ENCODE measurements at regions not wholly inside any gene's neighbourhood (a gene's known extent, or its start where the extent isn't known, plus 50 kb on each side); places are given as distances from the start of the nearest gene placed in this dataset.

- DNase-seq (ENCODE audit: low spot score), result no peak
These were observed 151.3 kb upstream of the IRX3 start for GRCh38 chr16:54437921-54438320.

GRCh38 chr16:54437401-54437800, 150.8 kb upstream of the IRX3 start:
- no peak for DNase-seq (ENCODE audit: low spot score)

DNA sequence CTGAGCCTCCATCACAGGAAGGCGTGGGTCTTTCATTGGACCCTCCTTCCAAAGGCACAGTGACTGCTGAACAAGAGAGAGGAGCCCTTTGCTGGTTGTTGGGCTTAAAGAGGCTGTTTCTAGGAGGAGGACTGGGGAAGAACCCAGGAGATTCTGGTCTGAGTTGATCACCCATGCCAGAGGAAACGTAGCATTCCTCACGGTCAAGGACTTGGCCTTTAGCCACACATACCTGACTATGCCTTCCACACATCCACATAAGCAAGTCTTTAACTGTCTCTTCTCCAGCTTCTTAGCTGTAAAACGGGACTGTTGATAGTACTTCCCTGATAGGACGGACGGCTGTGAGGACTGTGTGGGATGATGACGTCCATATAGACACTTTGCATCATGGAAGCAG, 149.8 kb upstream of the IRX3 start:
- no peak for DNase-seq (ENCODE audit: low spot score)

GRCh38 chr16:54434859-54435258, 148.3 kb upstream of the IRX3 start:
- no peak for DNase-seq (ENCODE audit: low spot score)

DNA sequence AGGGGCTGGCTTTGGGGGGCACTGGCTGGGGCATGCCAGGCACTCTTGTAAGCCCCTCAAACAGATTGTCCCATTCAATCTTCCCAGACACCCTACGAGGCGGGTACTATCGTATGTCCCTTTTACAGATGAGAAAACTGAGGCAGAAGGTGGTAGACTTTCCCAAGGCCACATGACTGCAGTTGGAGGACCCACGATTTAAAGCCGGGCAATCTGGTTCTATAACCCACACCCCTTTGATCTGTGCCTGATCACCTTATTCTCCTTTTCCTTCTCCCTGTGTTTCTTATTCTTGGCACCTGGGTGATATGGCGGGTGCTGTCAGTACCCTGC, 146.3 kb upstream of the IRX3 start:
- no peak for DNase-seq (ENCODE audit: low spot score)

DNA sequence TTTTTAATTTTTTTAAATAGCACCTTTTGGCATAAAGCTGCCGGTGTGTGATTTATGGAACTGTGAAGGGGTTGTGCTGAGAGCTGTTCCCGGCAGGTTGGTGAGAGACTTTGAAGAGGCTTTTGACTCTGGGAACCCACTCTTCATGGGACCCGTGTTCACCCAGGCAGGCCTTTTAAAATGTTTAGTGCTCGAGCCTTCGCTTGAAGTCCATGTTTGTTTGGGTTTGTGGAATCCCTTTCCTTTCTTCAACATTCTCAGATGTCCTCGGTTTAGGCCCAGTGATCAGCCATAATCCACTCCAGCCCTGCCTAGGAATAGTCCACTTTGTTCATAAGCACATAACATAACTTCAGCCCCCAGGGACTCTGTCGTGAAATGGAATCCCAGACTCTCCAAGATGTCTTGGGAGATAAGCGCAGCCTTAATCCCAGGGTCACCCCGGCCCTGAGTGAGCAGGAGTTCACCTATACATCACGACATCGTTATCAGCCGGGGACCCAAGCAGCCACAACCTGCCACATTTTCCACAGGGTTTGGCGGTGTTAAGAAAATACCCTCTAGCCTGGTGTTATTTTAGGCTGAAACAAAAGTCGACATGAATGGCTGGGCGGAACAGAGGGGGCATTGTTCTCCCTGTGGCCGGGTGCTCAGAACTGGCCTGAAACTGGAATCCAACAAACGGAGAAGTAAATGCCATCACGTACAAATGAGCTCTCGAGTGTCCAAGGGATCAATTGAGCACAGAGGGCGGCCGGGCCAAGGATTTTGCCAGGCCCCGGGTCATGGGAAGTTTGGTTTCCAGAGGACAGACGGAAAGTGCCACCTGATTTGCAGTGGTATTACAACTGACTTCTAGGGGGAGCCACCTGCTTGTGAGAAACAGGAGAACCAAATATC, 145.7 kb upstream of the IRX3 start:
- no peak for DNase-seq (ENCODE audit: low spot score)

DNA sequence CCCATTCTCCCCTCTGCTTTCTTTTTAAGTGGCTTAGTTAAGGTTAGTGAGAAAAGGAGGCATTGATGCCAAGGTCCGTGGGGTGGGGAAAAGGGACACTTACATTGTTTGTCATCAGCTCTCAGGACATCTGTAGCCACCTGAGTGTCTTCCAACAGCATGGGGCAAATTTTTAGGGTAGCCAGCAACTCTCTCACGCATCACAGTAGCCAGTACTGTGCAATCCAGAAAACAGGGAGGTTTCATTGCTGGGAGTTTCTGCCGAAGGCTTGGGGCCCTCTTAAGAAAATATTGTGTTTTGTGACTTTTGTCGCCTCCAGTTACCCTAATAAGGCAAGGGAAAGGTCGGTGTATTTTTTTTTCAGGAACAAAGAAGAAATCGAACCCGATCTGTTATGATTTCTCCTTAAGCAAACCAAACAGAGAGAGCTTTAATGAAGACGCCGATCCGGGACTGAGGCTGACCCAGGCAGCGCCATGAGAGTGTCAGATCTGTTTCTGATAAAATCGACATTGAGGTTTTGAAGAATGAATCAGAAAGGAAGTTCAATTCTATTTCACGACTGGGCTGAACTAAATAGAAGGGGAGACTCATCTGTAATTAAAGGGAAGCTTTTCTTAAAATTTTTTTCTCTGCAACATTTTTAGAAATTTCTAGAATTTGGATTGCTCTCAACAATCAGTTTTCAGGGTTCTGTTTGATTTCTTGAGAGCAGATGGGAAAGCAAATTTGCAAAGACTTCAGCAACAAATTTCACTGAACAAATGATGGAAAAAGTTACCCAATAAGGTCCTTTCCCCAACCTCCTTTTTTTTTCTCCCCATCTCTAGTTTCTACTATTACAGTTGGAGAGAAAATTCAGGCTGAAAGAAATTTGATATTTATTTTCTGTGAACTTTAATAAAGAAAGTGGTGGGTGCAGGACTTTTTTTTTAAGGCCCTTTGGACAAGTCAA, 144.7 kb upstream of the IRX3 start:
- no peak for DNase-seq (ENCODE audit: low spot score)

GRCh38 chr16:54430491-54431030, 144.0 kb upstream of the IRX3 start:
- no peak for DNase-seq (ENCODE audit: low spot score)

DNA sequence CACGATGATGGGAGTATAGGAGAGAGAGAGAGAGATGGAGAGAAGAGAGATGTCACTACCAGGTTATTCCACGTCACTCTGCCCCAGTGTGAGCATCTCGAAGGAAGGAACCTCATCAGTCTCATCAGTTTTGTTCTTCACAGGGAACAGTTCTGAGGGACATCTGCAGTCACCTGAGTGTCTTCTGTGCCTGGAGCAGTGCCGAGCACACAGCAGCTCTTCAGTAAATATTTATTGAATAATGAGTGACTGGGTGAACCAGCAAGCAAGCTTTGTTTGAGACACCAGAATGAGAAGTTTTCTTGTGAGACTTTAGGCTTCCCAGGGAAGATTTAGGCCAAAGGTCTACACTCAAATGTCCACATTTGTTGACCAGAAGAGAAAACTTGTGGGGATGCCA, 142.4 kb upstream of the IRX3 start:
- no peak for DNase-seq (ENCODE audit: low spot score)

DNA sequence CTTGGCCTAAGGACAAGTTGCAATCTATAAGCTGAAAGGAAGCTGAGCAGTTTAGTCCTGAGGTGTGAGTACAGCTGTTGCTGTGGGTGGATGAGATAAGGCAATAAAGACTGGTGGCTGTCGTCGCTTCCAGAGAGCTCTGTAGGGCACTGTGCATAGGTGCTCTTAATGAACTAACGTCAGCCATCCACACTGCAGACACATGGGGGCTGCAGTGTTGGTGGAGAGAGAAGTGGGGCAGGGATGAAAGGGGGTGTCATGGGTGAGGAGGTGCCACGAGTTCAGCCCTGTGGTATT, 139.9 kb upstream of the IRX3 start:
- no peak for DNase-seq (ENCODE audit: low spot score)

DNA sequence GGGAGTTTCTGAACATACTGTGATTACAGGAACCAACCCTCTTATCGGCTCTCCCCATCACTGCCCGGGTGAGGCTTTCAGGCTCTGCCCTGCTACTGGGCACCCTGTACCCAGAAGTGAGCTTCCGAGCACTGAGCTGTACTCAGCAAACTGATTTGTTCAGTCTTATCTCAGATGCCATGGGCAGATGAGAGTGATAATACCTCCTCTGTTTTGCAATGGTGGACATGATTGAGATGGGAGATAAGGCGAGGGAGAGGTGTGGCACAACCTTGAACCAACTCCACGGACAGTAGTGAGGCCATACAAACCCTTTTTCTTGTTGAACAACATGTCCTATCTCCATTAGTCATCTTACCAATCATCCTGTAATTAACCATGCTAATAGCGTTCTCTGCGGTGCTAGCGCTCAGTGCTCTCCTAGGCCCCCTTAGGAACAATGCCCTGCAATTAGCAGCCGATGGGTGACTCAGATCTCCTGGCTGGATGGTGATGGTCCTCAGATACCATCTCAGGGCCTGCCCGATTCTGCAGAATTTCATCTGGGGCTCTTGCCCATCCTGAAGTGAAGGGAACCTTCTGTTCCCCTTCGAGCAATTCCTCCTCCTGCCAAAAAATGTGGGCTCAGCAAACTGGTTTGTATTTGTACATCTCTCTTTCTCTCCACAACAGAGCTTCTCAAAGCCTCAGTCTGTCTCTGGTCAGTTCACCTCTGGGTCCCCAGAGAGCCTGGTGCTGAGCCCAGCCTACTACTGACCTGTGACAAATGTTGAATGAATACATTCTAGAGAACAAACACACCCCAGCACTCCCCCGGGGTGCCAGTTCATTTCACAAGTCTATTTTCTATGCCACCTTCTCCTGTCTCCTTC, 139.3 kb upstream of the IRX3 start:
- DNase-seq (ENCODE audit: low spot score), result no peak

- no peak for DNase-seq (ENCODE audit: low spot score)
These were observed 138.5 kb upstream of the IRX3 start for GRCh38 chr16:54425068-54425467.

- no peak for DNase-seq (ENCODE audit: low spot score)
These were observed 137.5 kb upstream of the IRX3 start for GRCh38 chr16:54424043-54424451.

DNA sequence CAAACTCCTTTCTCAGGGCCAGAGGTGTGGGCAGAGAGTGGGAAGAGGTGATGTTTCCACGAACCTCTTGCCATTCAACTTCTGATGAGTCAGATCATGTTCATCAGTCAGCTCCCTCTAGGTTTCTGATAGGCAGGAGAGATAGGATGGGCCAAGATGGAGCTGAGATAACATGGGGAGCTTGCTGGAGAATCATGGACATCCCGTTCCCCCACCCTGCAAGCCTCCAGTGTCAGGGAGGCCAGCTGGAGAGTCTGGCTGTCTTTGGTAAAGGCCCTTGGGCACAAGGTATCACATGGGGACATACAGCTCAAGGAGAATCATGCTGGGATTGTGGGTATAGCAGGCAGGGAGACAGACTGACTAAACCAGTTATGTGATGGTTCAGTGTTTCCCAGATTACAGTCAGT, 136.0 kb upstream of the IRX3 start:
- DNase-seq (ENCODE audit: low spot score), result no peak

- DNase-seq (ENCODE audit: low spot score), result no peak
These were observed 135.6 kb upstream of the IRX3 start for GRCh38 chr16:54422159-54422558.

GRCh38 chr16:54421220-54421619, 134.6 kb upstream of the IRX3 start:
- no peak for DNase-seq (ENCODE audit: low spot score)

DNA sequence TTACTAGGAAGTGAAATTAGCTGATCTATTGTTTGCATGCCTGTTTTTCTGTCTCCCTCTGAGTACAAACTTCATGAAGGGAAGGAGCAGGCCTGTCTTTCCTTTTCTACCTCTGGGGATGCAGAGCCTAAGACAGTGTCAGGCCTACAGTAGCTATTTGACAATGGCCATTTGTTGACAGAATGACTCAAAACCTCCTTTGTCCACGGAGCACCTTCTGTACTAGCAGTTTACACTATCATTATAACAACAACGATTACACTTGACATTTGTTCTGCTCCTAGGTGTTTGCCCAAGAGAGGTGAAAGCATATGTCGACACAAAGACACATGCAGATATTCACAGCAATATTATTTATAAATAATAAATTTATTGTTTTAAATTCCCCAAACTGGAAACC, 132.3 kb upstream of the IRX3 start:
- no peak for DNase-seq (ENCODE audit: low spot score)

GRCh38 chr16:54417384-54417783, 130.8 kb upstream of the IRX3 start:
- DNase-seq (ENCODE audit: low spot score), result no peak

- no peak for DNase-seq (ENCODE audit: low spot score)
These were observed 128.1 kb upstream of the IRX3 start for GRCh38 chr16:54414671-54415070.

DNA sequence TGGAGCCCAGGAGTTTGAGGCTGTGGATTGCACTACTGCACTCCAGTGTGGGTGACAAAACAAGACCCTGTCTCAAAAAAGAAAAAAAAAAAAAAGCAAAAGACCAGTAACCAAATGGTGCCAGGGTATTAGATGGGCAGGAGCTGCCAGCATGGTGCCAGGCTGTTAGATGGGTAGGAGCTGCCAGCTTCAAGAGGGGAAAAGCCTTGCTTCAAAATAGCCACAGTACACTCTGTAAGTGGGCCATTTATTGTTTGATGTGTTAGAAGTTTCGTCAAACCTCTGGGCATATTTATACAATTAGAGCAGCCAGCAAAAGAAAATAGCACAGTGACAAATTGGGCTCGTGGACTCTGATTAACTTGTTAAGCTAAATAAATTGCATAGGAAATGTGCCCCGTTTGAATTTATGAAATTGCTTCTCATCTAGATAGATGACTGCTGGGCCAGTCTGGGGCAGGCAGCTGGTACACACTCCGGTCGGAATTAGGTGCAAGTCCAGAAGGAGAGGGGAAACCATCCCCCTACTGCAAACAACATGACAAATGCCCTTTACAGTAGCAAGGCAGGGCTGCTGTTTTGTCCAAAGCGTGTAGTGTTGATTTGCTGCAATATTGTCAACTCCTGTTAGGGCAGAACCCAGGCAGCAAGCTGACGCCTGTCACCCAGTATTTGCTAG, 126.3 kb upstream of the IRX3 start:
- DNase-seq (ENCODE audit: low spot score), result no peak

GRCh38 chr16:54412037-54412436, 125.5 kb upstream of the IRX3 start:
- no peak for DNase-seq (ENCODE audit: low spot score)

- DNase-seq (ENCODE audit: low spot score), result no peak
These were observed 125.0 kb upstream of the IRX3 start for GRCh38 chr16:54411544-54411943.
